GM23338 (cell line): ENCODE measurements at regions not wholly inside any gene's neighbourhood (a gene's known extent, or its start where the extent isn't known, plus 50 kb on each side); places are given as distances from the start of the nearest gene placed in this dataset.

Experiments
- ATAC-seq: fragments of 200-7000 bp; cut with Tn5 transposase; 3 replicates; pipeline ENCODE4 v1.9.1; 2020
- DNase-seq: peaks from one replicate; pipeline ENCODE4 v3.0.0-alpha.2; 2015; ENCODE audit warnings: low spot score
- H2AFZ ChIP-seq: fragments of 200-600 bp; sonication (generic); 2 replicates; pipeline ENCODE4 v1.8.0; 2016; ENCODE audit warnings: antibody characterized with exemption, mild to moderate bottlenecking, moderate library complexity
- H3F3A ChIP-seq: fragments of 200-600 bp; sonication (generic); replicated peaks from 2 replicates; pipeline ENCODE4 v1.8.0; 2017; ENCODE audit warnings: antibody characterized with exemption, mixed run types, low read depth
- H3K27ac ChIP-seq: fragments of 200-600 bp; sonication (generic); 2 replicates; pipeline ENCODE4 v1.6.1; 2016; ENCODE audit warnings: low read depth
- H3K27me3 ChIP-seq: fragments of 200-600 bp; sonication (generic); 2 replicates; pipeline ENCODE4 v1.8.0; 2016; ENCODE audit warnings: mild to moderate bottlenecking, mixed run types, moderate library complexity; ENCODE audit not compliant: insufficient read depth
- H3K36me3 ChIP-seq: fragments of 200-600 bp; sonication (generic); 2 replicates; pipeline ENCODE4 v1.8.0; 2016; ENCODE audit warnings: mild to moderate bottlenecking; ENCODE audit not compliant: insufficient read depth
- H3K4me1 ChIP-seq: fragments of 200-600 bp; sonication (generic); 2 replicates; pipeline ENCODE4 v1.8.0; 2016; ENCODE audit warnings: mild to moderate bottlenecking, moderate library complexity; ENCODE audit not compliant: insufficient read depth
- H3K4me2 ChIP-seq: fragments of 200-600 bp; sonication (generic); 2 replicates; pipeline ENCODE4 v1.7.1; 2017; ENCODE audit warnings: mixed run types
- H3K4me3 ChIP-seq: fragments of 200-600 bp; sonication (generic); 2 replicates; pipeline ENCODE4 v1.6.1; 2016; ENCODE audit warnings: mixed run types
- H3K79me2 ChIP-seq: fragments of 200-600 bp; sonication (generic); replicated peaks from 2 replicates; pipeline ENCODE4 v1.8.0; 2017; ENCODE audit warnings: mild to moderate bottlenecking; ENCODE audit not compliant: insufficient read depth
- H3K9me2 ChIP-seq: fragments of 200-600 bp; sonication (generic); 2 replicates; pipeline ENCODE4 v1.8.0; 2017; ENCODE audit not compliant: insufficient read depth
- H4K20me1 ChIP-seq: fragments of 200-600 bp; sonication (generic); replicated peaks from 2 replicates; pipeline ENCODE4 v1.8.0; 2017; ENCODE audit warnings: mild to moderate bottlenecking; ENCODE audit not compliant: insufficient read depth
- H3K27ac Mint-ChIP-seq: 2 replicates; pipeline ENCODE4 v1.8.0; 2020; ENCODE audit warnings: inconsistent platforms, mild to moderate bottlenecking, moderate library complexity, mixed read lengths
- H3K27me3 Mint-ChIP-seq: 3 replicates; pipeline ENCODE4 v1.8.0; 2022; ENCODE audit warnings: low read depth, mild to moderate bottlenecking, moderate library complexity, mixed read lengths, inconsistent platforms; ENCODE audit not compliant: insufficient read depth, poor library complexity
- H3K36me3 Mint-ChIP-seq: 3 replicates; pipeline ENCODE4 v1.8.0; 2021; ENCODE audit warnings: low read depth, mild to moderate bottlenecking, inconsistent platforms, moderate library complexity, mixed read lengths
- H3K4me1 Mint-ChIP-seq: 3 replicates; pipeline ENCODE4 v1.8.0; 2020; ENCODE audit warnings: mild to moderate bottlenecking, inconsistent platforms, mixed read lengths
- H3K4me3 Mint-ChIP-seq: 3 replicates; pipeline ENCODE4 v1.8.0; 2021; ENCODE audit warnings: moderate library complexity, mild to moderate bottlenecking, inconsistent platforms, mixed read lengths
- H3K9me3 Mint-ChIP-seq: 3 replicates; pipeline ENCODE4 v1.8.0; 2020; ENCODE audit warnings: moderate library complexity, mild to moderate bottlenecking, inconsistent platforms, mixed read lengths
- CREB1 ChIP-seq: fragments of 250-450 bp; sonication (Bioruptor Pico); IDR thresholded peaks from 2 replicates; pipeline ENCODE4 v1.5.0; 2020; ENCODE audit warnings: low read depth, mild to moderate bottlenecking, moderate library complexity
- ETS1 ChIP-seq: IDR thresholded peaks from 2 replicates; pipeline ENCODE4 v1.6.1; 2016; ENCODE audit warnings: antibody characterized with exemption
- EZH2 ChIP-seq: fragments of 200-600 bp; sonication (generic); IDR thresholded peaks from one replicate; pipeline ENCODE4 v1.8.0; 2017; ENCODE audit warnings: antibody characterized with exemption, mild to moderate bottlenecking, low read depth; ENCODE audit not compliant: unreplicated experiment
- EZH2phosphoT487 ChIP-seq: fragments of 200-600 bp; sonication (generic); IDR thresholded peaks from one replicate; pipeline ENCODE4 v1.8.1; 2018; ENCODE audit warnings: antibody characterized with exemption; ENCODE audit not compliant: unreplicated experiment
- NANOG ChIP-seq: IDR thresholded peaks from 2 replicates; pipeline ENCODE4 v1.6.1; 2016; ENCODE audit warnings: antibody characterized with exemption, borderline replicate concordance
- POLR2AphosphoS5 ChIP-seq: IDR thresholded peaks from 2 replicates; pipeline ENCODE4 v1.6.1; 2016; ENCODE audit warnings: antibody characterized with exemption, low read depth
- REST ChIP-seq: IDR thresholded peaks from one replicate; pipeline ENCODE4 v1.6.1; 2018; ENCODE audit warnings: antibody characterized with exemption; ENCODE audit not compliant: unreplicated experiment
- STAT1 ChIP-seq: IDR thresholded peaks from one replicate; pipeline ENCODE4 v1.6.1; 2016; ENCODE audit warnings: antibody characterized with exemption; ENCODE audit not compliant: unreplicated experiment
- ZNF114 ChIP-seq: fragments of 250-450 bp; sonication (Bioruptor Pico); IDR thresholded peaks from 2 replicates; pipeline ENCODE4 v1.5.0; 2020; ENCODE audit warnings: mild to moderate bottlenecking, moderate library complexity
- ZNF331 ChIP-seq: fragments of 250-450 bp; sonication (Bioruptor Pico); IDR thresholded peaks from 2 replicates; pipeline ENCODE4 v1.5.0; 2020; ENCODE audit warnings: low read depth, mild to moderate bottlenecking, moderate library complexity

- Mint-ChIP-seq H3K4me3 (no peak overlapping the region), H3K9me3 (peaks cover 2% of the 10 kb centered on the region; the same call in 2 of the 3 replicates), H3K4me1 (peaks cover 17% of the 10 kb centered on the region), H3K27me3 (peaks cover 5% of the 10 kb centered on the region), H3K36me3 (no peaks in the 10 kb centered on the region), H3K27ac (no peak overlapping the region)
- Histone ChIP-seq H3K9me2 (no peaks in the 10 kb centered on the region), H3K4me3 (no peak overlapping the region), H3K4me2 (no peak overlapping the region), H3K79me2 (no peaks in the 10 kb centered on the region), H3K4me1 (no peaks in the 10 kb centered on the region; the same call in 1 of the 2 replicates), H3K36me3 (no peaks in the 10 kb centered on the region), H3K27me3 (no peaks in the 10 kb centered on the region), H2AFZ (no peak overlapping the region), H3F3A (no peaks in the 10 kb centered on the region), H4K20me1 (no peaks in the 10 kb centered on the region), H3K27ac (no peak overlapping the region)
- TF ChIP-seq ZNF114 (CRISPR knock-in tag) (no peak), STAT1 (no peak), ZNF331 (no peak), EZH2 (no peak), NANOG (no peak)
- DNase-seq (no peak), ATAC-seq (no peak)
Measured at GRCh38 chrX:40279091-40279430, 181.3 kb upstream of the BCOR start.

GRCh38 chrX:40278340-40279090 is 180.8 kb upstream of the BCOR start:
- H3K27ac ChIP-seq: no peak overlapping the region
- no peaks in the 10 kb centered on the region; the same call in 1 of the 2 replicates for H3K4me1 ChIP-seq
- TF ChIP-seq STAT1 (no peak), ZNF114 (CRISPR knock-in tag) (no peak), EZH2phosphoT487 (no peak), NANOG (no peak), EZH2 (no peak), POLR2AphosphoS5 (no peak), REST (no peak), ETS1 (no peak), CREB1 (CRISPR knock-in tag) (no peak)
- H4K20me1 ChIP-seq: no peaks in the 10 kb centered on the region
- Mint-ChIP-seq H3K27me3 (peaks cover 5% of the 10 kb centered on the region), H3K4me1 (peaks cover 17% of the 10 kb centered on the region), H3K4me3 (no peak overlapping the region), H3K9me3 (peaks cover 2% of the 10 kb centered on the region; the same call in 2 of the 3 replicates), H3K27ac (no peak overlapping the region), H3K36me3 (no peaks in the 10 kb centered on the region)
- H2AFZ ChIP-seq: no peak overlapping the region
- H3K36me3 ChIP-seq: no peaks in the 10 kb centered on the region
- no peaks in the 10 kb centered on the region for H3F3A ChIP-seq
- H3K9me2 ChIP-seq: no peaks in the 10 kb centered on the region
- ATAC-seq (no peak), DNase-seq (no peak)
- no peak overlapping the region for H3K4me3 ChIP-seq
- H3K27me3 ChIP-seq: no peaks in the 10 kb centered on the region
- no peaks in the 10 kb centered on the region for H3K79me2 ChIP-seq
- no peak overlapping the region for H3K4me2 ChIP-seq
